Gastrocnemius medialis (tissue), 4 donors: ENCODE measurements at regions not wholly inside any gene's neighbourhood (a gene's known extent, or its start where the extent isn't known, plus 50 kb on each side); places are given as distances from the start of the nearest gene placed in this dataset.

ENCODE experiments used
- POLR2A ChIP-seq, 2 donors: fragments of 450-650 bp; IDR thresholded peaks; one replicate each; pipeline ENCODE4 v1.6.1; 2017; ENCODE audit warnings: antibody characterized with exemption in 2 of 2, mild to moderate bottlenecking in 2 of 2, moderate library complexity in 2 of 2
- TF ChIP-seq, protein P1 (sequence below), 5 experiments: fragments of 450-650 bp in 3 of 5; fragments of 200-600 bp in 2 of 5; sonication (generic) in 2 of 5; IDR thresholded peaks in 4 of 5; conservative IDR thresholded peaks in 1 of 5; 1 replicate in 4 of 5; 2 replicates in 1 of 5; pipeline ENCODE4 v1.5.1; 2016 to 2019; ENCODE audit warnings: antibody characterized with exemption in 5 of 5, mild to moderate bottlenecking in 3 of 5, moderate library complexity in 3 of 5

DNA sequence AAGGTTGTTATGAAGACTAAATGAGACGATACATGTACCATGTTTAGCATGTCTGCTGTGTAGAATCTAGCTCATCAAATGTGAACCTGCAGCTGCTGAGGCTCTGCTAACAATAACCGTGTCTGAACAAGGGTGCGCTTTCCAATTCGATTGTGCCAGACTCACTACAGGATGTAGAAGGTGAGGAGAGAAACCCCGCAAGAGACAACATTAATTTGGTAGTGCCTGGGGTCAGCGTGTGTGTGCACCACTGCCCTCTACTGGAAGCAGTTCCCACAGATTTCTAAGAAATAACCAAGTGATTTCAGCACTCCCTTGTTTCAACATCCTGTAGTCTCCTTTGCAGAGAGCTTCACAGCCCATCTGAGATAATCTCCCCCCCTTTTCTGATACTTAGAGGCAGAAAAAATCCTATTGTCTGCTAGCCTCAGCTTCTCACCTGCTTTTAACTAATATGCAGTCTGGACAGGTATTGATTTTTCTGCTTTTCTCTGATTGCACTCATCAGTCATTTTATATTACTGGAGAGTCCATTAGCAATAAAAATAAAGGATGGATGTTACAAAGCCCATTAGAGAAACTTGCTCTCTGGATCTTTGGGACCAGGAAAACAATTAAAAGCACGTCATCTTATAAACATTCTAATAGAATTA, 96.7 kb upstream of the BACH2 start:
- TF ChIP-seq, protein P1, sequence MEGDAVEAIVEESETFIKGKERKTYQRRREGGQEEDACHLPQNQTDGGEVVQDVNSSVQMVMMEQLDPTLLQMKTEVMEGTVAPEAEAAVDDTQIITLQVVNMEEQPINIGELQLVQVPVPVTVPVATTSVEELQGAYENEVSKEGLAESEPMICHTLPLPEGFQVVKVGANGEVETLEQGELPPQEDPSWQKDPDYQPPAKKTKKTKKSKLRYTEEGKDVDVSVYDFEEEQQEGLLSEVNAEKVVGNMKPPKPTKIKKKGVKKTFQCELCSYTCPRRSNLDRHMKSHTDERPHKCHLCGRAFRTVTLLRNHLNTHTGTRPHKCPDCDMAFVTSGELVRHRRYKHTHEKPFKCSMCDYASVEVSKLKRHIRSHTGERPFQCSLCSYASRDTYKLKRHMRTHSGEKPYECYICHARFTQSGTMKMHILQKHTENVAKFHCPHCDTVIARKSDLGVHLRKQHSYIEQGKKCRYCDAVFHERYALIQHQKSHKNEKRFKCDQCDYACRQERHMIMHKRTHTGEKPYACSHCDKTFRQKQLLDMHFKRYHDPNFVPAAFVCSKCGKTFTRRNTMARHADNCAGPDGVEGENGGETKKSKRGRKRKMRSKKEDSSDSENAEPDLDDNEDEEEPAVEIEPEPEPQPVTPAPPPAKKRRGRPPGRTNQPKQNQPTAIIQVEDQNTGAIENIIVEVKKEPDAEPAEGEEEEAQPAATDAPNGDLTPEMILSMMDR (IDR thresholded peaks at IDR 0.05 in 4 of 5, conservative IDR thresholded peaks at IDR 0.05 in 1 of 5), result peak; percentile 70 to 85 (median 79)
- TF ChIP-seq POLR2A (IDR thresholded peaks at IDR 0.05), result no peak
